Kidney (tissue), 13 donors: ENCODE measurements at regions not wholly inside any gene's neighbourhood (a gene's known extent, or its start where the extent isn't known, plus 50 kb on each side); places are given as distances from the start of the nearest gene placed in this dataset.
"Not testable (repeated sequence)": the region's sequence is repeated elsewhere in the genome, so short reads cannot be mapped to it uniquely, and the experiment has no call there.

Experiments used
- DNase-seq, 5 donors: peaks; one replicate each; pipeline ENCODE4 v3.0.0-alpha.2; 2013 to 2020
- FAIRE-seq: peaks from 2 replicates; lab custom pipeline; 2012; peaks lifted over from hg19 to GRCh38; lab: Jason Lieb, UNC
- H3K27ac ChIP-seq, 2 donors: one replicate each; pipeline ENCODE4 v1.7.0; 2013; ENCODE audit warnings: low read depth in 2 of 2, low read length in 2 of 2, inconsistent platforms in 1 of 2
- H3K27me3 ChIP-seq: one replicate; pipeline ENCODE4 v1.7.1; 2013; ENCODE audit warnings: low read length, inconsistent platforms; ENCODE audit not compliant: control insufficient read depth, insufficient read depth
- H3K36me3 ChIP-seq, 3 donors: one replicate each; pipeline versions ENCODE4 v1.7.0 to v1.7.1; 2013; ENCODE audit warnings: low read length in 3 of 3, control low read depth in 1 of 3, inconsistent platforms in 1 of 3; ENCODE audit not compliant: insufficient read depth in 3 of 3, control insufficient read depth in 2 of 3
- H3K4me1 ChIP-seq, 3 donors: one replicate each; pipeline versions ENCODE4 v1.7.0 to v1.7.1; 2013; ENCODE audit warnings: low read length in 3 of 3, inconsistent platforms in 1 of 3, low read depth in 1 of 3; ENCODE audit not compliant: control insufficient read depth in 2 of 3, insufficient read depth in 2 of 3
- H3K4me3 ChIP-seq, 3 donors: one replicate each; pipeline versions ENCODE4 v1.7.0 to v1.8.1; 2013; ENCODE audit warnings: low read length in 3 of 3, control low read depth in 1 of 3, inconsistent platforms in 1 of 3
- H3K9ac ChIP-seq, 3 donors: one replicate each; pipeline versions ENCODE4 v1.7.0 to v1.7.1; 2013; ENCODE audit warnings: low read length in 3 of 3, control low read depth in 1 of 3, inconsistent platforms in 1 of 3
- H3K9me3 ChIP-seq, 3 donors: one replicate each; pipeline versions ENCODE4 v1.7.0 to v1.7.1; 2013; ENCODE audit warnings: low read length in 3 of 3, control low read depth in 1 of 3, inconsistent platforms in 1 of 3; ENCODE audit not compliant: control insufficient read depth in 2 of 3, insufficient read depth in 1 of 3
- CTCF ChIP-seq: IDR thresholded peaks from 3 replicates; pipeline ENCODE4 v1.5.1; 2012; ENCODE audit warnings: mild to moderate bottlenecking, moderate library complexity, borderline replicate concordance; ENCODE audit not compliant: insufficient read depth; ENCODE audit errors: extremely low read depth
- intact Hi-C: fragments of 100-400 bp; cut with DNase I; formaldehyde crosslinking; loops from one replicate; pipeline ENCODE4 v1.11.1; 2022
- donor health status: control.
- donor health status: control.
- donor health status: control.
- donor health status: control.
- donor health status: control.
- donor health status: DM: yes; HTN: yes; CAD: no.
- donor health status: Normal renal cell carcinoma (clear cell type).

GRCh38 chr13:34738254-34738992 is 203.6 kb upstream of the NBEA start:
- Histone ChIP-seq H3K36me3 (no peaks in the 10 kb centered on the region), H3K4me1 (peaks cover 0 to 4% (median 0%) of the 10 kb centered on the region in 3 donors), H3K4me3 (no peak overlapping the region), H3K27me3 (no peaks in the 10 kb centered on the region), H3K27ac (no peak overlapping the region), H3K9me3 (no peaks in the 10 kb centered on the region), H3K9ac (no peak overlapping the region)
- DNase-seq = peak in 3 of 5 donors; percentile 61 to 88 (median 83)
- intact Hi-C loops = no loop called here
- no peak for FAIRE-seq
- no peak for TF ChIP-seq CTCF

- H3K9ac ChIP-seq, FAIRE-seq, H3K9me3 ChIP-seq, DNase-seq, intact Hi-C loops, H3K4me1 ChIP-seq, H3K4me3 ChIP-seq, H3K27me3 ChIP-seq, H3K27ac ChIP-seq, H3K36me3 ChIP-seq: not testable (repeated sequence)
Measured at GRCh38 chr13:34747056-34747455, 195.0 kb upstream of the NBEA start.

- H3K9ac ChIP-seq = no peak overlapping the region
- H3K9me3 ChIP-seq = no peaks in the 10 kb centered on the region
- H3K4me1 ChIP-seq = peaks cover 0 to 7% (median 3%) of the 10 kb centered on the region in 3 donors
- DNase-seq = no peak
- H3K27ac ChIP-seq = no peak overlapping the region
- no peaks in the 10 kb centered on the region for H3K27me3 ChIP-seq
- intact Hi-C loops = no loop called here
- FAIRE-seq = no peak
- H3K4me3 ChIP-seq = no peak overlapping the region
- no peak for TF ChIP-seq CTCF
- no peaks in the 10 kb centered on the region for H3K36me3 ChIP-seq
Measured at GRCh38 chr13:34747507-34747906, 194.6 kb upstream of the NBEA start.

GRCh38 chr13:34748073-34748472 is 194.0 kb upstream of the NBEA start:
- H3K36me3 ChIP-seq = no peaks in the 10 kb centered on the region
- no peak for TF ChIP-seq CTCF
- DNase-seq (peak in 1 of 5 donors; percentile 39), FAIRE-seq (no peak)
- no peaks in the 10 kb centered on the region for H3K9me3 ChIP-seq
- H3K27me3 ChIP-seq = no peaks in the 10 kb centered on the region
- peak overlapping the region; percentile 66 for H3K27ac ChIP-seq
- no peak overlapping the region for H3K9ac ChIP-seq
- H3K4me1 ChIP-seq = peaks cover 0 to 7% (median 3%) of the 10 kb centered on the region in 3 donors
- H3K4me3 ChIP-seq = peak overlapping the region in 2 of 3 donors; percentile 33 to 41
- intact Hi-C loops = no loop called here
